Lung (tissue), 11 donors: ENCODE measurements at regions not wholly inside any gene's neighbourhood (a gene's known extent, or its start where the extent isn't known, plus 50 kb on each side); places are given as distances from the start of the nearest gene placed in this dataset.
A peak's percentile ranks its signal among the peaks of the same experiment; 100 is the strongest.

Experiments
- ATAC-seq: fragments of 200-7000 bp; cut with Tn5 transposase; one replicate; pipeline ENCODE4 v1.9.1; 2020; ENCODE audit warnings: moderate number of reproducible peaks; ENCODE audit not compliant: insufficient read depth, low FRiP score
- DNase-seq, 3 donors: peaks; one replicate each; pipeline ENCODE4 v3.0.0-alpha.2; 2013 to 2017
- H3K27ac ChIP-seq, 2 donors: one replicate each; pipeline ENCODE4 v1.5.1; 2013; ENCODE audit warnings: mild to moderate bottlenecking in 2 of 2, moderate library complexity in 2 of 2, control low read depth in 1 of 2, inconsistent platforms in 1 of 2, low read depth in 1 of 2, low read length in 1 of 2
- H3K27me3 ChIP-seq, 3 donors: one replicate each; pipeline ENCODE4 v1.5.1; 2013; ENCODE audit warnings: low read length in 2 of 3; ENCODE audit not compliant: control insufficient read depth in 3 of 3, insufficient read depth in 3 of 3
- H3K36me3 ChIP-seq, 4 donors: one replicate each; pipeline ENCODE4 v1.5.1; 2013; ENCODE audit warnings: low read length in 4 of 4, mild to moderate bottlenecking in 1 of 4, moderate library complexity in 1 of 4; ENCODE audit not compliant: control insufficient read depth in 4 of 4, insufficient read depth in 4 of 4
- H3K4me1 ChIP-seq, 5 donors: one replicate each; pipeline ENCODE4 v1.5.1; 2013; ENCODE audit warnings: low read length in 5 of 5, mild to moderate bottlenecking in 2 of 5, moderate library complexity in 1 of 5; ENCODE audit not compliant: control insufficient read depth in 5 of 5, insufficient read depth in 5 of 5
- H3K4me3 ChIP-seq: one replicate; pipeline ENCODE4 v1.5.1; 2013; ENCODE audit warnings: mild to moderate bottlenecking, control low read depth, moderate library complexity
- H3K9ac ChIP-seq, 2 donors: one replicate each; pipeline ENCODE4 v1.5.1; 2013; ENCODE audit warnings: low read length in 2 of 2, control low read depth in 1 of 2; ENCODE audit not compliant: insufficient read depth in 1 of 2
- H3K9me3 ChIP-seq, 4 donors: one replicate each; pipeline ENCODE4 v1.5.1; 2013; ENCODE audit warnings: low read length in 3 of 4, mild to moderate bottlenecking in 1 of 4, moderate library complexity in 1 of 4; ENCODE audit not compliant: control insufficient read depth in 4 of 4, insufficient read depth in 3 of 4
- CTCF ChIP-seq: IDR thresholded peaks from 2 replicates; pipeline ENCODE4 v1.5.1; 2012; ENCODE audit warnings: mild to moderate bottlenecking; ENCODE audit errors: control extremely low read depth, extremely low read depth
- WGBS, 2 donors: extraction: QIAGEN DNeasy Blood & Tissue Kit; methylation state at CpG; one replicate each; pipeline ENCODE4 v1.1.7; 2013; 5-methylcytosine and 5-hydroxymethylcytosine counted together
- donor health status: control.
- donor health status: control.
- donor health status: Bipolar disorder and iron deficiency.
- donor health status: healthy.
- donor health status: DM: yes; HTN: yes; CAD: no.

GRCh38 chr2:41913921-41914609, 133.8 kb upstream of the PKDCC start:
- WGBS, 2 donors: 77 to 88% methylated on average over 7 of the region's 7 CpGs
- no peak for TF ChIP-seq CTCF
- Histone ChIP-seq H3K4me3 (no peak overlapping the region), H3K27me3 (no peaks in the 10 kb centered on the region), H3K27ac (no peak overlapping the region), H3K4me1 (peaks cover 0 to 24% (median 11%) of the 10 kb centered on the region in 5 donors), H3K36me3 (no peaks in the 10 kb centered on the region), H3K9ac (no peak overlapping the region), H3K9me3 (no peaks in the 10 kb centered on the region)
- ATAC-seq (no peak), DNase-seq (no peak)

GRCh38 chr2:41914936-41915335, 132.9 kb upstream of the PKDCC start:
- Histone ChIP-seq H3K4me3 (no peak overlapping the region), H3K9ac (no peak overlapping the region), H3K36me3 (no peaks in the 10 kb centered on the region), H3K4me1 (peaks cover 0 to 24% (median 11%) of the 10 kb centered on the region in 5 donors), H3K27ac (no peak overlapping the region), H3K9me3 (no peaks in the 10 kb centered on the region), H3K27me3 (no peaks in the 10 kb centered on the region)
- ATAC-seq: no peak
- TF ChIP-seq CTCF: no peak
- DNase-seq: peak in 1 of 3 donors; percentile 51

- WGBS, 2 donors: 96% methylated on average over 2 of the region's 2 CpGs
- H3K4me3 ChIP-seq: no peak overlapping the region
- TF ChIP-seq CTCF: no peak
- H3K9ac ChIP-seq: no peak overlapping the region
- peaks cover 0 to 24% (median 11%) of the 10 kb centered on the region in 5 donors for H3K4me1 ChIP-seq
- H3K9me3 ChIP-seq: no peaks in the 10 kb centered on the region
- H3K27ac ChIP-seq: no peak overlapping the region
- H3K27me3 ChIP-seq: no peaks in the 10 kb centered on the region
- DNase-seq (no peak), ATAC-seq (no peak)
- H3K36me3 ChIP-seq: no peaks in the 10 kb centered on the region
Measured at GRCh38 chr2:41916177-41916576, 131.6 kb upstream of the PKDCC start.

GRCh38 chr2:41917587-41917986, 130.2 kb upstream of the PKDCC start:
- Histone ChIP-seq H3K27me3 (no peaks in the 10 kb centered on the region), H3K27ac (no peak overlapping the region), H3K9ac (no peak overlapping the region), H3K9me3 (no peaks in the 10 kb centered on the region), H3K36me3 (no peaks in the 10 kb centered on the region), H3K4me3 (no peak overlapping the region), H3K4me1 (peaks cover 0 to 15% (median 6%) of the 10 kb centered on the region in 5 donors)
- DNase-seq (no peak), ATAC-seq (no peak)
- 92 to 95% methylated on average over 2 of the region's 2 CpGs for WGBS, 2 donors
- TF ChIP-seq CTCF: no peak
